ENCODE measurements at regions not wholly inside any gene's neighbourhood (a gene's known extent, or its start where the extent isn't known, plus 50 kb on each side); places are given as distances from the start of the nearest gene placed in this dataset.

DNA sequence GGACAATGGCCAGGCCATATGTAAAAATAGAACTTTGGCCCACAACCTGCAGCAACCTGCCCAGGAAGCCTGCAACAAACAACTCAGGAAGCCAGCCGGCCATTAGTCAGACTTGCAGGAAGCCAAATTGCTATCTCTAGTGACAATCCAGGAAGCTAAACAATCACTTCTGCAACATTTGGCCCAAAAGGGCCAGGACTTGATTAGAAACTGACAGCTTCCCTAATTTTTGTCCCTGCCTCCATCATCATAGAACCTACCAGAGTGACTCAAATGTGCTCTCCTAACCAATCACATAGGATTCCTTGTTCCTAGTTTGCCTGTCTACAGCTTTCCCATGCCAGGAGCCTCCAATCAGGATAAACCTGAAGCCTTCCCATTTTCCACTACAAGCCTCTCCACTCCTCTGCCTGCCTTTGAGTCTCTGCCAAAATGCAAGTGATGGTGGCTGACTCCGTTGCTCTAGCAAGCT, 639.3 kb downstream of the PTPRU start:
- no peak for DNase-seq (ENCODE audit: low read depth)

DNA sequence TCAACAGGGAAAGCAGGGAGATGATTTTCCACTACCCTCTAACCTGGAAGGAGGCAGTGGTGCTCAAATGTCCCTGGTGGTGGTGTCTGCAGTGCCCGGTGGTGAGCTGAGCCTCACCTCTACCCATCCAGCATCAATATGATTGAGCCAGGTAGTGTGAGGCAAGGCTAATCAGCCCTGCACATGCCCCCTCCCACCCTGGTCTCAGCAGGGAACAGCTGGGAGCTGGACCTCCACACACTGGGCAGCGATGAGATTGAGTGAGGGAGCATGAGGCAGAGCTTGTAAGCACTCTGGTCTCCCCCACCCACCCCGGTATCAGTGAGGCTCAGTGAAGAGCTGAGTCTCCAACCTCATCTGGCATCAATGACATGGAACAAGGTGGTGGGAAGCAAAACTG, 634.3 kb downstream of the PTPRU start:
- no peak for DNase-seq (ENCODE audit: low read depth)

DNA sequence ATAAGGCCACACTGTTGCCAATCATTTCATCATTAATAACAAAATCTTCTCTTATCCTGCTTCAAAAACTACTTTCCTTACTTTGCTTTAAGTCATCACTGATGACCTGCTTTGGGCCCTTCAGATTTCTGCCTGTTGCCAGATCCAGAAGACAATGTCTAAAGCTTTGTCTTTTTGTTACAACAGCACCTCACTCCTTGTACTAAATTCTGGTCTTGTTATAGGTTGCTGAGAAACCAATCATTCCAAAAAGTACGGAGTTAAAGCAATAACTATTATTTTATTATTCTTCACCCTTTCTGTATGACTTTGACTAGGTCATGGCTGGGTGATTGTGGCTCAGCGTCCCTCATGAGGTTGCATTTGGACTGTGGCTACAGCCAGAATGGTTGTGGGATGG, 633.5 kb downstream of the PTPRU start:
- DNase-seq (ENCODE audit: low read depth): no peak

DNA sequence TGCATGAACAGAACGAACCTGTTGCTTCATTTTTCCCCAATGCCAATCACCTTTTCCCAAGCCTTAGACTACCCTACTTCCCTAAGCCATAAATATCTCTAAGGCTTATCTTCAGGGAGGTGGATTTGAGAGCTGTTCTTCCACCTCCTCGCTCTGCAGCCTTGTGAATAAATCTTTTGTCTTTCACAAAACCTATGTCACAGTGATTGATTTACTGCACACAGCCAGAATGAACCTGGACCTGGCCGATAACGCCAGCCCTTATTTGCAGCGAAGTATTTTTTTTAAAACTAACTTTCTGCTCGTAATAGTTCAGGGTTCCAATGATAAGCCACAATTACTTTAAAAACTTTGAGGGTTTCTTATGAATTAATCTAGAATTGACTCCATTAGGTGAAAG, 632.6 kb downstream of the PTPRU start:
- no peak for DNase-seq (ENCODE audit: low read depth)

DNA sequence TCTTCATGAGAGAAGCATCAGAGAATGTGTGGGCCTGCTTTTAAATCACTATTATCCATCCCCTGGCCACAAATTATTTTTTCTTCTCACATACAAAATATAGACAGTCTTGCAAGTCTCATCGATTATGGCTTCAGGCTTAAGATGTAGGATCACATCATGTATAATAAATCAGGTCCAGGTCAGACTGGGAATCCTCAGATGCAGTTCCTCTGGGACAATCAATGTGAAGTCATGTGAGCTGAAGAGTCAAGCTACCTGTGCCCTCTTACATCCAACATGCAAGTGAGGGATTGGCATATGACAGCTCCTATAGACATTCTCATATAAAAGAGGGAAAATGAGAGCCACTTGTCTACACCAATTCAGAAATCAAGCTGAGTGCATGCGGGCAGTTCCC, 631.8 kb downstream of the PTPRU start:
- DNase-seq (ENCODE audit: low read depth): no peak

DNA sequence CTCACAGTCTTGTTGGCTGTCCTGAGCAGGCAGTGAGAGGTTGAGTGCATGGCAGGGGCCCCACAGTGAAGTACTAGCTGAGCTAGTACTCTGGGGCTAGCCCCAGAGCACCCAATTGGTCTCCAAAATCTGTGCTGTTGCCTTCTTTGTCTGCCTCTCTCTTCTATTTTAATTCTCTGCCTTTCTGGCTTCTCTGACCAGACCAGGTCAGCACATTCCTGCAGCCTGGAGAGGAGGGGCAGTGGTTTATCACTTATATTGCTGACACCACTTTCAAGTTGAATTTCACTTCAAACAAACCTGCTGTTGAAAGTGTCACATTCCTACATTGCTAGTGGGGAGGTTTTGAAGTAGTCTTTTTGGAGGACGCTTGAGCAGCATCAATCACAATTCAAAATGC, 628.7 kb downstream of the PTPRU start:
- no peak for DNase-seq (ENCODE audit: low read depth)

DNA sequence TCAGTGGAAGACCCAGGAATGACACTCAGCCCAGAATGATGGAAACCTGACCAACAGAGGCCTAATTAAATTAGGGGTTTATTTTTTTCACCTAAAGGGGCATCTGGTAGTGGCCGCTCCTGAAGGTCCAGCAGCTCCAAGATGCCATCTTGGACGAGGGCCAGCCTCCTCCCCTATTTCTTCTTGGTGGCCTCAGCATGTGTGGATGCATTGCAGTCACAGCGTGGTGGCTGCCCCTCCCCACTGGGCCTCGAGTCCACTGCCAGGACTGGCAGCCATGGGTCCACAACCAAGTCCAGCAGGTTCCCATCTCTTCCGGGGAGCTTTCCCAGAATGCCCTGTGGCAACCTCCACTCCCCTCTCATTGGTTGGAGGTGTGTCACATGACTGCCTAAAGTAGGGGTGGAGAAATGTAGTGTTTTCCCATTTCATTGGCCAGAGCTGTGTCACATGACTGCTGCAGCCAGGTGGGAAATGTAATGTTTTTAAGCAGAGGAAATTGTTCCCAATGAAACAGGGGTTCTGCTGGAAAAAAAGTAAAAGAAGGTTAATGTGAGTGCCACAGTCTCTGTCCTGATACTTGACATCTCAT, 628.2 kb downstream of the PTPRU start:
- no peak for DNase-seq (ENCODE audit: low read depth)

DNA sequence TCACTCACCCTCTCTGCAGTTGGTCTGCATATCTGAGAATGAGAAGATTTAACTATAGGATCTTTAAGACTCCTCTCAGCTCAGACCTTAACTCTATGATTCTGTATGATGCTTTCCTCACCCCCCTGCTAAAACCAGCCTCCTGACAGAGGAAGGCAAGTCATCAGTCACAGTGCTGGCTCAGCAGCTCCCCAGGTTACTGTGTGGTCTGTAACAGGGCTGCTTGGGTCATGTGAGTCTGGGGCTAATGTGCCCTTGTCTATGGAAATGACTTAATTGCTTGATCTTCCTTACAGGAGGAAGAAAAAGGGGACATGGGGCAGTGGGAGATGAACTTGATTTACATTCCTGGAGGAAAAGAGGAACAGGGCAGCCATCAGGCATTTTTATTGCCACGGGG, 625.6 kb downstream of the PTPRU start:
- no peak for DNase-seq (ENCODE audit: low read depth)

DNA sequence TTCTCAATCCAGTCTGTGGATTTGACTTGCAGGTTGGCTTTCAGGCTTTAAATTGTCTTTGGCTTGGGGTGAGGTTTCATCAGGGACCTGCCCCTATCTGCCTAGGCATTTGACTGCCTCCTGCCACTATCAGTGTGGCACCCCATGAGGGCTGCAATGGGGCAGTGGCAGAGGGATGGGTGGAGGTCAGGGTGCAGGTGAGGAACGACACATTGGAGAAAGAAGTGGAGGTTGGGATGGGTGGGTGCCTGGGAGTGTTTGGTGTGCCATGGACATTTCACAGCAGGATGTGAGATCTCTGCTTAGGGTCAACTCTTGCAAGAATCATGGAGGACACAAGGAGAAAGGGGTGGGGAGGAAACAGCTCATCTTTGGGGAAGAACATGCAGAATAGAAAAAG, 625.1 kb downstream of the PTPRU start:
- DNase-seq (ENCODE audit: low read depth): no peak

DNA sequence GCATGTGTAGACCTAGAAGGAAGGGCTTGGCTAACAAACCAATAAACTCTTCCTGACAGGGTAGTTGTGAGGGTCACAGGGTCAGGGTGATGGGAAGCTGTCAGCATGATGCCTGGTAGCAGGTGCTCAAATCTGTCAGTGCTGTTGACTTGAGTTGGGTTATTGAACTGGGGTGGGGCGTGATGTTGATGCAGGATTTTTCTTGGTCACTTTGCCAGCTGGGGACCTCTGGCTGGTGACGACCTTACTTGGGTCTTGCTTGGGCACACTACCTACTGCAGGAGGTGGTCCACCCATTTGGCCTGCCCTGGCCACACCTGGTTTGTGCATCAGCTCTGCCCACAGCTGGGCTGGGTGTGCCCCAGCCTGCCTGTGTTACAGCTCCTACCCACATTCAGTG, 624.4 kb downstream of the PTPRU start:
- DNase-seq (ENCODE audit: low read depth): no peak

DNA sequence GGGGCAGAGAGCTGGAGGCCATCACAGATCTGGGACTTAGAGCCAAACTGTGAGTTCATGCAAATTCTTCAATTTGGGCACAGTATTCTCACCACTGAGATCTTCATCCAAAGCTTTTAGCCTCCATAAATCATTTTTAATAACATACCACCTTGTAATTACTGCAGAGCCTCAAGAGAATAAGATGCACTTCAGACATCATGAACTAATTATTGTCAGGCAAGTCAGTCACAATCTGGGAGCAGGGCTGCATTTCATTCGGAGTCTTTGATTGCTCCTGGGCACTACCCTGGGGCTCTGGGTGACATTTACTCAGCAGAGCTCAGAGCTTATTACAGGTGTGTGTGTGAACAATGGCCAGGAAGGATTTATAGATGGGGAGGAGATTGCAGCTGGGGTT, 623.7 kb downstream of the PTPRU start:
- DNase-seq (ENCODE audit: low read depth): no peak

DNA sequence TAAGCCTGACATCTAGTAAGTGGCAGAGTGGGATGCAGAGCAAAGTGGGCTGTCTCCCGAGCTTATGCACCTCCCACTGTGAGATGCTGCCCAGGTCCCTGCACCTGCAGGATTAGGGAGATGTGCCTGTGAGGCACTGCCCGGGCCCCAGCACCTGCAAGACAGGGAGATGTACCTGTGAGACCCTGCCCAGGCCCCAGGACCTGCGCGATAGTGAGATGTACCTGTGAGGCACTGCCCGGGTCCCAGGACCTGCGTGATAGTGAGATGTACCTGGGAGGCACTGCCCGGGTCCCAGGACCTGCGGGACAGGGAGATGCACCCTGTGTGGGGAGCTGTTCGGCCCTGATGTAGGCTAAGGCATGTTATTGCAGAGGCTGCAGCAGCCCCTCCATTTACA, 622.8 kb downstream of the PTPRU start:
- no peak for DNase-seq (ENCODE audit: low read depth)

DNA sequence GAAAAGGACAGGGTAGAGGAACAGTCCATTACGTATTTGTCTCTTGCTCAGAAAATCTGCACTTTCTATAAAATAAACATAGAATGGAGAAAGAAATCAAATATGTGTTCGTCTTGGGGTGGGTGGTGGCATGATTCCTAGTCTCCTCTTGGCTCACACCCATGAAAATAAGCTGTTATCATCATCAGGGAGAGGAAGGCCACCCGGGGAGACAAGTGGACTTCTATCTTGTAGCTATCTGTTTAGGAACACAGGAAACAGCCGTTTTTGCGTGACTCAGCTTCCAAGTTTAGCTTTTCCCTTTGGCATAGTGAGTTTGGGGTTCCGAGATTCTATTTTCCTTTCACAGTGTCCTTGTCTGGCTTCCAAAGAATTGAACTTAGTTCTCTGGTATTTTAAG, 622.3 kb downstream of the PTPRU start:
- DNase-seq (ENCODE audit: low read depth): no peak

DNA sequence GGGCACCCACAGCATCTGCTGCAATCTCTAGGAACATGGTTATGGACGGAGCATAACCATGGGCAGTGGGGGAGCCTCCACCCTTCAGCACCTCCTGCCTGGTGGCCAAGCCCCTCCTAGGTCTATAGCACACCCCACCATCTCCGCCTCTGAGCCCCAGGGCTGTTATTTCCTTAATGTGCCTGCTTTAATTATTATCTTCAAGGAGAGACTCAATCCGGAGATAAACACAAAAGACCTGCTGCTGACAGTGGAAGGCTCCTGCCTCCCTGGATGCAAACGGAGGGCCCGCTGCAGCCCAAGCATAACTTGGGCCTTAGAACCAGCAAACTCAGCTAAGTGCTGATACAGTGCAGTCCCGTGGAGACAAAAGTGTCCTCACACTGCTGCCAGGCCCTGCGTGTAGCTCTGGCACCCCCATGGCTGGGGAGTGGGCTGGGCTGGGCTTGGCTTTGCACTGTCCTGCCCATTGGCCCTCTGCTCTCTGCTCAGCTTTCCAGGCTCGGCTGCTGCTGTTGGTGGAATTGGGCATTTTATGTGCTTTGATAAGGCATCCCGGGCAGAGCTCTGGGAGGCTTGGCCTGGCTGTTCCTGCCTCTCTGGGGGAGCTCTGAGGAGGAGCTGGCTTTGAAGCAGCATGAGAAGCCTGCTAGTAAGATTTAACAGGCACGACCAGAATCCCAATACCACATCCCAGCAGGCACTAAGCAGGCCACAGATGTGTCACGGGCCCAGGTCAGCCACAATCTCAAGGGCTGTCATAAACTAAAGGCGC, 620.2 kb downstream of the PTPRU start:
- DNase-seq (ENCODE audit: low read depth): no peak

DNA sequence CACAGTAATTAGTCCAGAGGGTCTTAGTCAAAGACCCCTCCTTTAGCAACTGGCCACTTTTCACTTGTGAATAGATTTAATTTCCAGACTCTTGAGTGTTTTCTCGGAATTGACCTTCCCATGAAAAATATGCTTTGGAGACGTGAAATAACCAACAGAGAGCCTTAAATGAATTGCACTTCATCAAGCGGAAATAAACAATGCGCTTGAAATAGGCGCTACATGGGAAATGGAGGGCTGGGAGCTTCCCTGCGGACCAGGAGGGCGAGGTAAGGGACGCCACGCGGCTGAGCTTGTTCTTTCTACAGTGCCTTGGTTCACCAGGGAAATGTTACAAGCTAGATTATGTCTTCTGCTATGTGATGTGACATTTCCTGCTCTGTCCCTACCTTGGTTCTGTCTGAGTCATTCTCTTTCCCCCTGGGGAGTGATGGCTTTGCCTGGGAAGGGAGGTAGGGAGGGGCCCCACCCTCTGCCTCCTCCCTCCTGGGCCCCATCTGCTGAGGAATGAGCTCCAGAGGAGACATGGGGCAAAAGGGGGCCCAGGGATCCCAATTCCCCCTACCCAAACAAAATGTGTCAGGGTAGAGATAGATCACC, 619.3 kb downstream of the PTPRU start:
- DNase-seq (ENCODE audit: low read depth): no peak

DNA sequence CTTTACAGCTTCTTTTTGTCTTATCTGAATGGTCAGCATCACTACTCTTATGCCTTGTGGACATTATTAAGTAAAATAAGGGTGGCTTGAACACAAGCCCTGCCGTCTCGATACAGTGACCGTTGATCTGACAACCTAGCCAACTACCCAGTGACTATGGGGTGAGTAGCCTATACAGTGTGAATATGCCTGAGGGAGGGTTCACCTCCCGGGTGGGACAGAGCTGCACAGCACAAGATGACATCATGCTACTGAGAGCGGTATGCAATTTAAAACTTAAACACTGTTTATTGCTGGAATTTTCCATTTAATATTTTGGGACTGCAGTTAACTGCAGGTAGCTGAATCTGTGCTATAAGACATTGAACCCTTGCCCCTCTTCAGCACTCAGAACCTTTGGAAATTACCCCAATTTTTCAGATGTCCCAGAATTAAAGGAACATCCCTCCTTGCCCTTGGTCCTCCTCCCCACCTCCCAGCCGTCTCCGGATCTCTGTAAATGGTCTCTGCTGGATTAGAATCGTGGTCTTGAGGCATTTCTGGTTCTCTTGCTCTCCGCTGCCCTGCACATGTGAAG, 618.5 kb downstream of the PTPRU start:
- no peak for DNase-seq (ENCODE audit: low read depth)

DNA sequence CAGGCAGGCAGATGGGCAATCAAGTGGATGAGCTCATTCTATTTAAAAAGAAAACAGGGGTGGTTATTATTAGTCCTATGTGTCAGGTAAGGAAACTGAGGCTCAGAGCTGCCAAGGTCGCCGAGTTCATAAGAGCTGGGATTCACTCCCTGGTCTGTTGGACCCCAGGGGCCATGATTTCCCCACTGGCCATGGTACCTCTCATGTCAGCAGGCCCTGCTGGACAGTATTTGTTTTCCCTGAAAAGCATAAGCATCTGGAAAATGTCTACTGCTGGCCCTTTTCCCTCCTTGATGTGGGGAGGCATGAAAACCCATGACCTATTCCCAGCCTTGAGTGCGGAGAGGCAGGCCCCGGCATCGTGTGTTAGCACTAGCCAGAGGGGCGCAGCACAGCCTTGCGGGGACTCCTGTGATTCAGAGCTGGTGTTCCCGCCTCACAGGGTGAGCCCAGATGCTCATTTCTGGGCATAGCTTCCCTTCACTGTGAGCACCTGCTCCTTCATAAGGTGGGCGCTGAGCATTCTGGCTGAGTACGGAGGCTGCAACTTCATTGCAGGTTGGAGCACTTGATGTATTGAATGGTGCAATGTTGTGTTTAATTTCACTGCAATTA, 617.5 kb downstream of the PTPRU start:
- no peak for DNase-seq (ENCODE audit: low read depth)

DNA sequence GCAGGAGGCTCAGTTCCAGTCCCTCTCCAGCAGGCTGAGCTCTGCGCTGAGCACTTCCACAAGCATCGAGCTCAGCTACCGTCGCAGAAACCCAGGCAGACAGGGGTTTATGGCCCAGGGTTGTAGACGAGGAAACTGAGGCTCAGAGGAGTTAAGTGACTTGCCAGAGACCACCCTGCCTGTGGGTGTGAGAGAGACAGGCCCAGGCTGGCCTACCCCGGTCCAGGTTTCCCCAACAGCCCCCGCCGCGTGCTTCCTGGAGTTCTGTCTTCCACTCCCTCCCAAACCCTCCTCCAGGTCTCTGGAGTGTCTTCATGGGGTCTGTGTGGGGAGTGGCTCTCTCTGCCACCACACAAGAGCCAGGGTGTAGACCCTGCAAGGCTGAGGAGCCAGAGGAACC, 615.9 kb downstream of the PTPRU start:
- no peak for DNase-seq (ENCODE audit: low read depth)

DNA sequence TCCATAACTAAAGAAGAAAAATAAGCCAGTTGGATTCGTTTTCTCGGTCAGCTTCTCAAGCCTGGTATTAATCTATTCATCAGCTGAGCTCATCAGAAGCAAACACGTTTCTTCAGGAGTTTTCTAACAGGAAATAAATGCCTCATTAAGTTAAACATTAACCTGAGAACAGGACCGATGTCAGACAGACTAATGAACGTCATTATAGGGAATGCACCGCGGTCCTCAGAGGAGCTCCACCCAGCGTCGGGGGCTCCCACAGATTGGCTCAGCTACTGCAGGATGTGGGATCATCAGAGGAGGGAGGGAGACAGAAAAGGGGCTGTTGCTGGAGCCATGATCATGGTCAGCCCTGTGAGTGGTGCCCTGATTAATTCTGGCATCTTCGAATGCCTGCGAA, 615.4 kb downstream of the PTPRU start:
- DNase-seq (ENCODE audit: low read depth): peak; percentile 94

DNA sequence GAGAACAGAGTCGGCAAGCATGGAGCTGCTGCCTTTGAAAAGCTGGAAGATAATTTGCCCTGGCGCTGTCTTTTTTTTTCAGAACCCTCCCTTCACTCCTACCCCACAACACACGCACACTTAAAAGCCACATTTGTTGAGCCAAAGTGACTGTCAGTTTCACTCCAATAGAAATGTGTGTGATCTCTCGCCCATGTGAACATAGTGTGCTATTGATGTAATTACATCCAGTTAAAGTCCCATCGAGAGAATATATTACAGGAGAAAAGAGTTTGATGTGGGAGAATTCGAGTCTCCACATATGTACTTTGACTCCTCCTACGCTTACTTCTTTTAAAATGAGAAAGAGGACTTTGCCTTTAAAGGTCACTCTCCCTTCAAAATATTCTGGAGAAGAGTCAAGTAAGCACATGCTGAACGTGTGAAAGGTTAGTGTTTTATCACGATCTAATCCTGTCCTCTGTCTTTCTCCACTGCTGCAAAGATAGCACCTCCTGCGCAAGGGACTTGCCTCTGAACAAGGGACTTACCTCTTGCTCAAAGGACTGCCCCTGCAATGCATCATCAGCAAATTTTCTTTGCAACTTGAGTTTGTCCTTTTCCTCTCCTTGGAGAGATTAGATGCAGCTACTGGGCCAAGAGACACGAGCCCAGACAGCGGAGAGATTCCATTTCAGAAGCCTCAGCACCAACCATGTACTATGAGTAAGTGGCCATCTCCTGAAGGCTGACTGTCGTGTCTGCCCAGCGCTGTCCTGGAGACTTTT, 613.9 kb downstream of the PTPRU start:
- DNase-seq (ENCODE audit: low read depth): no peak

DNA sequence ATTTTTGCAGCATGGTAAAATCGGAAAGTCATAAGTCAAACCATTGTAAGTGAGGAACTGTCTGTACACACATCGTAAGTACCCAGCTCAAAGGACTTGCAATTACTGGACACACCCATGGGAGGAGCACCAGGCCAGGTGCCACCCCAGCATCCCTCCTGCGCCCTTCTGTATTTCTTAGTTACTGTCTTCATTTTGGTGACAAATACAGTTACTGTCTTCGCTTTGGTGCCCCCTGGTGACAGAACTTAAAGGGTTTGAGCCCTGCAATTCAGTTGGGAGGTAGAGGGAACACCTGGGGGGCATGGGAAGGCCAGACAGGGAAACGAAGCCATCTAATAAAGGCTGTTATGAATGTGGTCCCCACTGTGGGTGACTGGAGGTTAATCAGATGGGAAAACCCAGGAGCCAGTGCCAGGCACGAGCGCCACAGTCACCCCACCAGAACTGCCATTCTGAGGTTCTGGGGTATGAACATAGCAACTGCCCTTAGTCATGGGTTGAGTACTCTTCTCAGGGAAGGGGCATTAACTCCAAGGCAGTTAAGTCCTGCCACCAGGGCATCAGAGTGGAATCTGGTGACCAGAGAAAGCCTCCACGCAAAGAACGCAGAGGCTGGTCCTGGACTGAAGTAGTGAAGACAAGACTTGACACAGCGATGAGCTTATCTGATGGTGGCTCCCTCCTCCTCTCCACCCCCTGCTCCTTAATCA, 612.9 kb downstream of the PTPRU start:
- DNase-seq (ENCODE audit: low read depth): peak; percentile 12

Measured in renal cortical epithelial cell (primary cell).